Fibroblast of skin of right biceps (primary cell): ENCODE measurements at regions not wholly inside any gene's neighbourhood (a gene's known extent, or its start where the extent isn't known, plus 50 kb on each side); places are given as distances from the start of the nearest gene placed in this dataset.

Experiments
- DNase-seq: peaks from one replicate; pipeline ENCODE4 v3.0.0-alpha.2; 2013

GRCh38 chr20:22430154-22430745 is 154.1 kb downstream of the FOXA2 start:
- DNase-seq, result no peak

- DNase-seq, result no peak
These were observed 154.9 kb downstream of the FOXA2 start for GRCh38 chr20:22429175-22430153.

DNA sequence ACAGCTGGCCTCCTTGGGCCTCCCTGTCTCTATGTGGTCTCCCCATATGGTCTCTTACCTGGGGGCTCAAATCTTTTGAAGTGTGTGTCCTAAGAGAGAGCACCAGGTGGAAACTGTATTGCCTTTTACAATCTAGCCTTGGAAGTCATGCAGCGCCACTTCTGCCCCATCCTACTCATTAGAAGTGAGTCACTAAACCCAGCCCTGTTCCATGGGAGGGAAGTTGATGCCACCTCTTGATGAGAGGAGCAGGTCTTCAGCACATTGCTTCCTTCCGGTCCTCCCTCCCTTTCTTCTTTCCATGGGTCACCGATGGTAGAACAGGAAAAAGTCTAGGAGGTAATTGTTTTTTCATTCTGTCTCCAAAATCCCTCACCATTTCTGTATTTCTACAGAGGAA is 156.3 kb downstream of the FOXA2 start:
- DNase-seq, result no peak

GRCh38 chr20:22426772-22427171 is 157.6 kb downstream of the FOXA2 start:
- no peak for DNase-seq

DNA sequence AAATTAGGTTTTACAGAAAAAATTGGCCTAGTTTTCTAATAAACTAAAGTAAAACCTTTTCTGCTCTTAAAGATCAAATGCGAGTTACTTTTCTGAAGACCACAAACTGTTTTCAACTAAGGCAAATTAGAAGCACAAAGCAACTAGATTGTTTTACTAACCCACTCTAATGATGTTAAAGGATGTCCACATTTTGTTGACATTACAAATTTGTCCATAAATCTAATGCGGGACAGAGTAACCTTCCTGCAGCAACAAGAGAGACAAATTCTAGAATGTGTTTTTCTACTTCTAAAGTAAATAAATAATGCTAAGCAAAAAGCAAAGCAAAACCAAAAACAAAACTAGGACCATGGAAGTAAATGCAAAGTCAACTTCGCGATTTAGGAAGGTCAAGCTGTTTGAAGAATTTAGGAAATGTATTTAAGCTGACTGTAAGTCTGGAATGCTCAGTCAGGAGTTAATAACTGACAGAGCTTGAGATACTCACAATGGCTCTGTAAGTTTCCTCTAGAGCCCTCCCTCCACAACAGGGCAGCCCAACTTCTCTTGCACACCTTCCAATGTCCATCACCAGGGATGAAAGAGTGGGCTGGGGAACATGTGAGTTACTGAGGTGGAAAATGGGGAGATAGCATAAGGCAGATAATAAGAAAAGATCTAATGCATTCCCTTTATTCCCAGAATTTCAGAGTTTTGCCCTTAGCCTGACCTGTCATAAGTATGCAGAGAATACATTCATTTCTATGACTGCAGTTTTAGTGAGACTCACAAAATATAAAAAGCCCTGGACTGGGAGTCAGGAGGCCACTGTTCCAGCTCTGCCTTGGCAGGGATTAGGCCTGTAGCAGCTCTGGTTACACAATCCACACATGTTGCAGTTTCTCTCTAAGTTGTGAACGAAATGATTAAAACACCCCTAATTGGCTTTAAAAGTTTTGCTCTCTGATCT is 158.8 kb downstream of the FOXA2 start:
- DNase-seq, result no peak

- no peak for DNase-seq
These were observed 161.1 kb downstream of the FOXA2 start for GRCh38 chr20:22423190-22423832.

DNA sequence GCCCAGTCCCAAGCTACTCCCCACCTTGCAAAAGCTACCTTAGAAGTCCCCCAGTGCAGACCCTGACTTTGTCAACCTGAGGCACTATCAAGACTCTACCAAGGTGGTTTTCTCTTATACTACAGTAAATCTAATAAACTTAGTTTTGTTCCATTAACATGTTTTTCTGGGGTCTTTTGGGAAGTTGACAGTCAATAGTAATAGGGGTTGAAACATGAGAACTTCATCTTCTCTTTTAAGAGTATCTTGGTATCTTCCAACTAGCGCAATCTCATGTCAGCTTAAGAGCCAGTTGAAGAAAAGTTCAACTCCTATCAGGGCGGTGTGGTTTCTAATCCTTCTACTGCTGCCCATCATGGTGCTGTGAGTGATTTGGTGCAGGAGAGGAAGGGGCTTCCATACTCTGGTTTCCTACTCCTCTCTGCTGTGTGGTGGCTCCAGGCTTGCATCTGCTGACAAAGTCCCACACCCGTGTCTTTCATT is 164.2 kb downstream of the FOXA2 start:
- no peak for DNase-seq

GRCh38 chr20:22418738-22419137 is 165.6 kb downstream of the FOXA2 start:
- no peak for DNase-seq

DNA sequence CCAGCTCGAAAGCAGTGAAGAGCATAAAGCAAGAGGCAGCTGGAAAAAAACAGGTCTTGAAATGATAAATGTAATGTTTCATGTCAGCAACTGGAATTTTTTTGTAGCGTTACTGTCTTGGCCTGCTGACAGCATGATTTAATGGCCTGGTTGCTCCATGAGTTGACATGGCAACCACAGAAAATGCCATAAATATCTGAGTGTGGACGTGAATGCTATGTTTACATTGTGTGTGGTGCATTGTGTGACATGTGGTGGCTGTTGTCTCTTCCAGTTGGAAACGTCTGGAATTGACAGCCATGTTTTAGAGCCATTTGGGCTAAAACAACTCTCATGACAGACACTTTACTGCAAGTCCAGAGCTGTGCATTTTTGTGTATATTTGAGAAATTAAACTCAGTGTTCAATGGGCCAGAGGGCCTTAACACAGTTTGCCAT is 170.0 kb downstream of the FOXA2 start:
- peak; percentile 75 for DNase-seq

GRCh38 chr20:22412977-22413868 is 171.1 kb downstream of the FOXA2 start:
- no peak for DNase-seq

DNA sequence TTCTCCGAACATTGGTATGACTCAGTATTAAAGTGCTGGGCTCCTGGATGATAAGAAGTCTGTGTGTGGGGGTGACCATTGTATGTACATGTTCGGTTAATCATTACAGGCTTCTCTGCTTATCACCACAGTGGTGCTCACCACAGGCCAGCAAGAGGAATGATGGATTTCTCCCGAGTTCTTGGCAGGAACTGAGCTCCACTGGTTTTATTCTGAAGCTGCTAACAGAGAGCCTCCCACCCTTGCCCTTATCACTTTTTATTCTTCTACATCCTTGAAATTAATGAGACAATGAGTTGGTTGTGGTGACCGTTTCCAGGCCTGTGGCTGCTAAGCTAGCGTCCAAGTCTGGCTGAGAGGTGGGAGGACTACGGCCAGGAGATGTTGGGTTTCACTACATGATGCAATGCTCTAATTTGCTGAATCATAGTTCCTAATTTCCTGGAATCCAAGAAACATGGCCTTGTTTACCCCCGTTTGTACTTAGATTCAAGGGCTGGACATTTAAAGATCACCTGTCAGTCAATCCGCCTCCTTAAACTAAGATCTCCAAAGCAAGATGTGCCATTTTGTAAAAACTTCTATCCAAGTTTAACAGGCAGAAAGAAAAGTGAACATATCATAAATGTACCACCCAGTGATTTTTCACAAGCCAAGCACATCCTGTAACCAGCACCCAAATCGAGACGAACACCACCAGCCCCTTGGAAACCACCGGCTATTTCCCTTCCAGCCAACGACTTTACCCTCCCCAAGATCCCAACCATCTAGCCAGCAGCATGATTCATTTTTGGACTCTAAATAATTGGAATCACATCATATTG is 172.5 kb downstream of the FOXA2 start:
- DNase-seq, result peak; percentile 51

DNA sequence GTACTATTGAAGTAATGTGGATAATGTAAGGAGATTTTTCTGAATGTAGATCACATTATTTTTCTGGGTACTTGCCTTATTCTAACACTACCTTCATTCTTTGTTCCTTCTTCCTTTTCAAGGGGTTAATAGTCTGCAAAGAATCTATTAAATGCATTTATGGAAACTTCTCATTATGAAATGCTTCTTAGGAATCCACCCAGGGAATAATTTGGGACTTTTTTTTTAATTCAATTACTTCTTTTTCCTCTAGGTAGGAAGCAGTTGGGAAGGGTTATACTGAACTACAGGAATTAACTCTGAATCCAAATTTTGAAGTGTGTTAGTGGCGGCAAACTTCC is 173.1 kb downstream of the FOXA2 start:
- DNase-seq, result no peak

DNA sequence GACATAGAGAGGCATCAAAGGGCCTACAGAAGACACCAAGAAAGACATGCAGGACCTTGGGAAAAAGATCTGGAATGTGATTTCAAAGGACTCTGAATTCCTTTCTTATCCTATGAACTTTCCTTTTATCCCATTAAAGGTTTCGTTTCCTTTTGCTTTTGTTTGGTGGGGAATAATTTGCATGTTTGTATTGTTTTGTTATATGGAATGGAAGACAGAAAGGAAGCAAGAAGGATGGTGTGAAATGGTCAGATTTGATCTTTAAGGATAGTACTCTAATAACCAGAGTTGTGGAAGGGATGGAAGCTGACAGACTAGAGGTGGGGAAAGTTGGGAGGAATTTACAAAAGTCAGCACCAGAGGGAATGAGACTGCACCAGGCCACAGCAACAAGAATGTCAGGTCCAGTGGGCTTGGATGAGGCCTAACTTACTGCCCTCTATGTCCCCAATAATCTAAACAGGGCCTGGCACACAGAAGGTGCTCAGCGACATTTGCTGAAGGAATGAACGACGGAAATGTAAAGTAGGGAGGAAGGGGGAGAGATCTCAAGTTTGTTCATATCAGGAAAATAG is 173.7 kb downstream of the FOXA2 start:
- no peak for DNase-seq

DNA sequence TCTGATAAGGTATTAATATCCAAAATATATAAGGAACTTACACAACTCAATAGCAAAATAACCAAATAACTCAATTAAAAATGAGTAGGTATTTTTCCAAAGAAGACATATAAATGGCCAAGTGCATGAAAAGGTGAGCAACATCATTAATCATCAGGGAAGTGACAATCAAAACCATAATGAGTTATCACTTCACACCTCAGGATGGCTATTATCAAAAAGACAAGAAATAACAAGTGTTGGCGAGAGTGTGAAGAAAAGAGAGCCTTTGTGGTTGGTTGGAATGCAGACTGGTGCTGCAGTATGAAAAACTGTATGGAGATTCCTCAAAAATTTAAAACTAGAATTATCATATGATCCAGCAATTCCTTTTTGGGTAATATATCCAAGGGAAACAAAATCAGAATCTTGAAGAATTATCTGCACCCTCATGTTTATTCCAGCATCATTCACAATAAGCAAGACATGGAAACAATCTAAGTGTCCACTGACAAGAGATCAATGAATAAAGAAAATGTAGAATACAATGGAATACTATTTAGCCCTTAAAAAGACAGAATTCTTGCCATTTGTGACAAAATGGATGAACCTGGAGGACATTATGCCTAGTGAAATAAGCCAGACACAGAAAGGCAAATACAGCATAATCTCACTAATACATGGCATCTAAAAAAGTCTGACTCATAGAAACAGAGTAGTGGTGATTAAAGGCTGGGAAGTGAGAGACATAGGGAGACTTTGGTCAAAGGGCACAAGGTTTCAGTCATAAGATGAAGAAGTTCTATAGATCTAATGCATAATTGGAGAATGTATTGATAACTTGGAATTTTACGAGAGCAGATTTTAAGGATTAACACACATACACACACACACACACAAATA is 175.6 kb downstream of the FOXA2 start:
- DNase-seq, result no peak

- DNase-seq, result no peak
These were observed 176.9 kb downstream of the FOXA2 start for GRCh38 chr20:22407237-22408193.

- no peak for DNase-seq
These were observed 179.8 kb downstream of the FOXA2 start for GRCh38 chr20:22404419-22405170.
